GDM1 (cell line): ENCODE measurements at regions not wholly inside any gene's neighbourhood (a gene's known extent, or its start where the extent isn't known, plus 50 kb on each side); places are given as distances from the start of the nearest gene placed in this dataset.

Experiments used
- DNase-seq: peaks from one replicate; lab custom pipeline; 2025; lab: John Stamatoyannopoulos, UW

GRCh38 chr12:90260136-90260535, 551.5 kb upstream of the ATP2B1 start:
- DNase-seq, result no peak

- no peak for DNase-seq
Measured at GRCh38 chr12:90257927-90258624, 549.4 kb upstream of the ATP2B1 start.

GRCh38 chr12:90254796-90255195, 546.2 kb upstream of the ATP2B1 start:
- no peak for DNase-seq

GRCh38 chr12:90253674-90254181, 545.1 kb upstream of the ATP2B1 start:
- DNase-seq, result peak; percentile 92

- DNase-seq, result no peak
Measured at GRCh38 chr12:90253136-90253535, 544.5 kb upstream of the ATP2B1 start.

GRCh38 chr12:90250766-90251165, 542.1 kb upstream of the ATP2B1 start:
- DNase-seq, result no peak

- no peak for DNase-seq
Measured at GRCh38 chr12:90250042-90250441, 541.4 kb upstream of the ATP2B1 start.

- no peak for DNase-seq
Measured at GRCh38 chr12:90246688-90247087, 538.0 kb upstream of the ATP2B1 start.

GRCh38 chr12:90245391-90245790, 536.8 kb upstream of the ATP2B1 start:
- DNase-seq, result no peak

- DNase-seq, result no peak
Measured at GRCh38 chr12:90244232-90244631, 535.6 kb upstream of the ATP2B1 start.

- DNase-seq, result no peak
Measured at GRCh38 chr12:90243211-90243610, 534.6 kb upstream of the ATP2B1 start.

- no peak for DNase-seq
Measured at GRCh38 chr12:90239732-90240260, 531.2 kb upstream of the ATP2B1 start.

GRCh38 chr12:90238663-90239271, 530.1 kb upstream of the ATP2B1 start:
- no peak for DNase-seq

GRCh38 chr12:90237841-90238240, 529.2 kb upstream of the ATP2B1 start:
- no peak for DNase-seq

GRCh38 chr12:90235642-90236041, 527.0 kb upstream of the ATP2B1 start:
- no peak for DNase-seq

- no peak for DNase-seq
Measured at GRCh38 chr12:90234472-90234871, 525.8 kb upstream of the ATP2B1 start.

- no peak for DNase-seq
Measured at GRCh38 chr12:90233168-90234100, 524.8 kb upstream of the ATP2B1 start.

GRCh38 chr12:90229407-90230170, 521.0 kb upstream of the ATP2B1 start:
- no peak for DNase-seq

GRCh38 chr12:90226211-90226610, 517.6 kb upstream of the ATP2B1 start:
- DNase-seq, result no peak

- peak; percentile 1 for DNase-seq
Measured at GRCh38 chr12:90216815-90217214, 508.2 kb upstream of the ATP2B1 start.

- DNase-seq, result no peak
Measured at GRCh38 chr12:90216020-90216552, 507.4 kb upstream of the ATP2B1 start.
